ENCODE measurements at regions not wholly inside any gene's neighbourhood (a gene's known extent, or its start where the extent isn't known, plus 50 kb on each side); places are given as distances from the start of the nearest gene placed in this dataset.

- TF ChIP-seq FOXP4 (CRISPR knock-in tag; IDR thresholded peaks at IDR 0.05): no peak
Measured at GRCh38 chr10:107728807-107729206, 564.3 kb upstream of the SORCS1 start (continued).

- no peak overlapping the region for H3K4me3 Mint-ChIP-seq
- H3K27me3 Mint-ChIP-seq (ENCODE audit: low read depth): no peaks in the 10 kb centered on the region
- ChIA-PET POLR2A (no interaction called here), CTCF (no interaction called here)
- H3K27ac Mint-ChIP-seq: no peak overlapping the region
- TF ChIP-seq MLX (CRISPR knock-in tag; IDR thresholded peaks at IDR 0.05) (no peak), ZNF416 (CRISPR knock-in tag; IDR thresholded peaks at IDR 0.05) (no peak), TP53 (CRISPR knock-in tag; IDR thresholded peaks at IDR 0.05) (no peak), ERG (CRISPR knock-in tag; IDR thresholded peaks at IDR 0.05) (no peak), NFATC4 (CRISPR knock-in tag; IDR thresholded peaks at IDR 0.05) (no peak), TEAD4 (CRISPR knock-in tag; IDR thresholded peaks at IDR 0.05) (no peak), EMX1 (CRISPR knock-in tag; IDR thresholded peaks at IDR 0.05) (no peak)
- TF ChIP-seq, protein P1, sequence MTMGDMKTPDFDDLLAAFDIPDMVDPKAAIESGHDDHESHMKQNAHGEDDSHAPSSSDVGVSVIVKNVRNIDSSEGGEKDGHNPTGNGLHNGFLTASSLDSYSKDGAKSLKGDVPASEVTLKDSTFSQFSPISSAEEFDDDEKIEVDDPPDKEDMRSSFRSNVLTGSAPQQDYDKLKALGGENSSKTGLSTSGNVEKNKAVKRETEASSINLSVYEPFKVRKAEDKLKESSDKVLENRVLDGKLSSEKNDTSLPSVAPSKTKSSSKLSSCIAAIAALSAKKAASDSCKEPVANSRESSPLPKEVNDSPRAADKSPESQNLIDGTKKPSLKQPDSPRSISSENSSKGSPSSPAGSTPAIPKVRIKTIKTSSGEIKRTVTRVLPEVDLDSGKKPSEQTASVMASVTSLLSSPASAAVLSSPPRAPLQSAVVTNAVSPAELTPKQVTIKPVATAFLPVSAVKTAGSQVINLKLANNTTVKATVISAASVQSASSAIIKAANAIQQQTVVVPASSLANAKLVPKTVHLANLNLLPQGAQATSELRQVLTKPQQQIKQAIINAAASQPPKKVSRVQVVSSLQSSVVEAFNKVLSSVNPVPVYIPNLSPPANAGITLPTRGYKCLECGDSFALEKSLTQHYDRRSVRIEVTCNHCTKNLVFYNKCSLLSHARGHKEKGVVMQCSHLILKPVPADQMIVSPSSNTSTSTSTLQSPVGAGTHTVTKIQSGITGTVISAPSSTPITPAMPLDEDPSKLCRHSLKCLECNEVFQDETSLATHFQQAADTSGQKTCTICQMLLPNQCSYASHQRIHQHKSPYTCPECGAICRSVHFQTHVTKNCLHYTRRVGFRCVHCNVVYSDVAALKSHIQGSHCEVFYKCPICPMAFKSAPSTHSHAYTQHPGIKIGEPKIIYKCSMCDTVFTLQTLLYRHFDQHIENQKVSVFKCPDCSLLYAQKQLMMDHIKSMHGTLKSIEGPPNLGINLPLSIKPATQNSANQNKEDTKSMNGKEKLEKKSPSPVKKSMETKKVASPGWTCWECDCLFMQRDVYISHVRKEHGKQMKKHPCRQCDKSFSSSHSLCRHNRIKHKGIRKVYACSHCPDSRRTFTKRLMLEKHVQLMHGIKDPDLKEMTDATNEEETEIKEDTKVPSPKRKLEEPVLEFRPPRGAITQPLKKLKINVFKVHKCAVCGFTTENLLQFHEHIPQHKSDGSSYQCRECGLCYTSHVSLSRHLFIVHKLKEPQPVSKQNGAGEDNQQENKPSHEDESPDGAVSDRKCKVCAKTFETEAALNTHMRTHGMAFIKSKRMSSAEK (CRISPR knock-in tag; IDR thresholded peaks at IDR 0.05; ENCODE audit: borderline replicate concordance): no peak
- TF ChIP-seq, protein P2, sequence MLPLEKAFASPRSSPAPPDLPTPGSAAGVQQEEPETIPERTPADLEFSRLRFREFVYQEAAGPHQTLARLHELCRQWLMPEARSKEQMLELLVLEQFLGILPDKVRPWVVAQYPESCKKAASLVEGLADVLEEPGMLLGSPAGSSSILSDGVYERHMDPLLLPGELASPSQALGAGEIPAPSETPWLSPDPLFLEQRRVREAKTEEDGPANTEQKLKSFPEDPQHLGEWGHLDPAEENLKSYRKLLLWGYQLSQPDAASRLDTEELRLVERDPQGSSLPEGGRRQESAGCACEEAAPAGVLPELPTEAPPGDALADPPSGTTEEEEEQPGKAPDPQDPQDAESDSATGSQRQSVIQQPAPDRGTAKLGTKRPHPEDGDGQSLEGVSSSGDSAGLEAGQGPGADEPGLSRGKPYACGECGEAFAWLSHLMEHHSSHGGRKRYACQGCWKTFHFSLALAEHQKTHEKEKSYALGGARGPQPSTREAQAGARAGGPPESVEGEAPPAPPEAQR (CRISPR knock-in tag; IDR thresholded peaks at IDR 0.05): no peak
- DNase-seq (ENCODE audit: low spot score) (no peak), ATAC-seq (no peak)
- 0 out of 2 replicates have a peak, but pooled peaks cover 2% of the 10 kb centered on the region for H3K9me3 Mint-ChIP-seq
- no peaks in the 10 kb centered on the region for H3K36me3 Mint-ChIP-seq
- H3K4me1 Mint-ChIP-seq: peaks cover 5% of the 10 kb centered on the region
Measured at GRCh38 chr10:107727767-107728317, 563.3 kb upstream of the SORCS1 start.

GRCh38 chr10:107718864-107719263 is 554.4 kb upstream of the SORCS1 start:
- no peaks in the 10 kb centered on the region for H3K4me1 Mint-ChIP-seq
- ChIA-PET CTCF (no interaction called here), POLR2A (no interaction called here)
- no peak overlapping the region for H3K4me3 Mint-ChIP-seq
- H3K27ac Mint-ChIP-seq: no peak overlapping the region
- H3K27me3 Mint-ChIP-seq (ENCODE audit: low read depth): no peaks in the 10 kb centered on the region
- 0 out of 2 replicates have a peak, but pooled peaks cover 3% of the 10 kb centered on the region for H3K9me3 Mint-ChIP-seq
- no peaks in the 10 kb centered on the region for H3K36me3 Mint-ChIP-seq
- ATAC-seq (no peak), DNase-seq (ENCODE audit: low spot score) (no peak)
- TF ChIP-seq, protein P3, sequence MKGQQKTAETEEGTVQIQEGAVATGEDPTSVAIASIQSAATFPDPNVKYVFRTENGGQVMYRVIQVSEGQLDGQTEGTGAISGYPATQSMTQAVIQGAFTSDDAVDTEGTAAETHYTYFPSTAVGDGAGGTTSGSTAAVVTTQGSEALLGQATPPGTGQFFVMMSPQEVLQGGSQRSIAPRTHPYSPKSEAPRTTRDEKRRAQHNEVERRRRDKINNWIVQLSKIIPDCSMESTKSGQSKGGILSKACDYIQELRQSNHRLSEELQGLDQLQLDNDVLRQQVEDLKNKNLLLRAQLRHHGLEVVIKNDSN (CRISPR knock-in tag; IDR thresholded peaks at IDR 0.05): no peak
- TF ChIP-seq SMAD3 (CRISPR knock-in tag; IDR thresholded peaks at IDR 0.05; ENCODE audit: borderline replicate concordance) (no peak), TCF7 (CRISPR knock-in tag; IDR thresholded peaks at IDR 0.05; ENCODE audit: low read depth) (no peak), ZNF512 (CRISPR knock-in tag; IDR thresholded peaks at IDR 0.05; ENCODE audit: borderline replicate concordance) (no peak), TP53 (CRISPR knock-in tag; IDR thresholded peaks at IDR 0.05) (no peak), ATF3 (CRISPR knock-in tag; conservative IDR thresholded peaks at IDR 0.05) (no peak), EMX1 (CRISPR knock-in tag; IDR thresholded peaks at IDR 0.05) (no peak)
- TF ChIP-seq, protein P4, sequence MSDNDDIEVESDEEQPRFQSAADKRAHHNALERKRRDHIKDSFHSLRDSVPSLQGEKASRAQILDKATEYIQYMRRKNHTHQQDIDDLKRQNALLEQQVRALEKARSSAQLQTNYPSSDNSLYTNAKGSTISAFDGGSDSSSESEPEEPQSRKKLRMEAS (CRISPR knock-in tag; IDR thresholded peaks at IDR 0.05): no peak
- TF ChIP-seq, protein P5, sequence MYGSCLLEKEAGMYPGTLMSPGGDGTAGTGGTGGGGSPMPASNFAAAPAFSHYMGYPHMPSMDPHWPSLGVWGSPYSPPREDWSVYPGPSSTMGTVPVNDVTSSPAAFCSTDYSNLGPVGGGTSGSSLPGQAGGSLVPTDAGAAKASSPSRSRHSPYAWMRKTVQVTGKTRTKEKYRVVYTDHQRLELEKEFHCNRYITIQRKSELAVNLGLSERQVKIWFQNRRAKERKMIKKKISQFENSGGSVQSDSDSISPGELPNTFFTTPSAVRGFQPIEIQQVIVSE (CRISPR knock-in tag; IDR thresholded peaks at IDR 0.05; ENCODE audit: borderline replicate concordance): no peak
- TF ChIP-seq, protein P6, sequence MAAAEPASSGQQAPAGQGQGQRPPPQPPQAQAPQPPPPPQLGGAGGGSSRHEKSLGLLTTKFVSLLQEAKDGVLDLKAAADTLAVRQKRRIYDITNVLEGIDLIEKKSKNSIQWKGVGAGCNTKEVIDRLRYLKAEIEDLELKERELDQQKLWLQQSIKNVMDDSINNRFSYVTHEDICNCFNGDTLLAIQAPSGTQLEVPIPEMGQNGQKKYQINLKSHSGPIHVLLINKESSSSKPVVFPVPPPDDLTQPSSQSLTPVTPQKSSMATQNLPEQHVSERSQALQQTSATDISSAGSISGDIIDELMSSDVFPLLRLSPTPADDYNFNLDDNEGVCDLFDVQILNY (CRISPR knock-in tag; IDR thresholded peaks at IDR 0.05): no peak

Measured in WTC11 (cell line).